ENCODE measurements at regions not wholly inside any gene's neighbourhood (a gene's known extent, or its start where the extent isn't known, plus 50 kb on each side); places are given as distances from the start of the nearest gene placed in this dataset.

DNA sequence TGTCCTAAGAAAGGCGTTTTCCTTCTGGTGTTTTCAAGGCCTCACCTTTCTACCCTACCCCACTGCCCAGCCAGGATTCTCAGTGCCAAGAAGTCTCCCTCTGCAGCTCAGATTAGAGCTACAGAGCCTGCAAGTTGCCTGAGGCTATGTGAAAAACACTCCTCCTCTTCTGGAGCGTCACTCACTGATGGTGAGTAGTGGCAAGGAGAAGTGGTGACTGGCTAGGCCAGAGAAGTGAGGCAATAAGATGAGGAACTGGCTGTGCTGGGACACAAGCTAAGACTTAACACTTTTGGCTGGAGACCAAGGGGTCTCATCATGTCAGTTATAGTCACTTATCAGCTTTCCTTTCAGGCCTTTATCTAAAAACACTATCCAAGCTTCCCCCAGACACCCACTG lies 86.7 kb upstream of the PRKAR2B start:
- no peak overlapping the region for H3K4me3 ChIP-seq (ENCODE audit: low read depth, low read length)
- TF ChIP-seq, protein P1, sequence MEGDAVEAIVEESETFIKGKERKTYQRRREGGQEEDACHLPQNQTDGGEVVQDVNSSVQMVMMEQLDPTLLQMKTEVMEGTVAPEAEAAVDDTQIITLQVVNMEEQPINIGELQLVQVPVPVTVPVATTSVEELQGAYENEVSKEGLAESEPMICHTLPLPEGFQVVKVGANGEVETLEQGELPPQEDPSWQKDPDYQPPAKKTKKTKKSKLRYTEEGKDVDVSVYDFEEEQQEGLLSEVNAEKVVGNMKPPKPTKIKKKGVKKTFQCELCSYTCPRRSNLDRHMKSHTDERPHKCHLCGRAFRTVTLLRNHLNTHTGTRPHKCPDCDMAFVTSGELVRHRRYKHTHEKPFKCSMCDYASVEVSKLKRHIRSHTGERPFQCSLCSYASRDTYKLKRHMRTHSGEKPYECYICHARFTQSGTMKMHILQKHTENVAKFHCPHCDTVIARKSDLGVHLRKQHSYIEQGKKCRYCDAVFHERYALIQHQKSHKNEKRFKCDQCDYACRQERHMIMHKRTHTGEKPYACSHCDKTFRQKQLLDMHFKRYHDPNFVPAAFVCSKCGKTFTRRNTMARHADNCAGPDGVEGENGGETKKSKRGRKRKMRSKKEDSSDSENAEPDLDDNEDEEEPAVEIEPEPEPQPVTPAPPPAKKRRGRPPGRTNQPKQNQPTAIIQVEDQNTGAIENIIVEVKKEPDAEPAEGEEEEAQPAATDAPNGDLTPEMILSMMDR (IDR thresholded peaks at IDR 0.05; ENCODE audit: low read depth, low read length, missing control alignments), result no peak
- DNase-seq (ENCODE audit: low read depth), result no peak

DNA sequence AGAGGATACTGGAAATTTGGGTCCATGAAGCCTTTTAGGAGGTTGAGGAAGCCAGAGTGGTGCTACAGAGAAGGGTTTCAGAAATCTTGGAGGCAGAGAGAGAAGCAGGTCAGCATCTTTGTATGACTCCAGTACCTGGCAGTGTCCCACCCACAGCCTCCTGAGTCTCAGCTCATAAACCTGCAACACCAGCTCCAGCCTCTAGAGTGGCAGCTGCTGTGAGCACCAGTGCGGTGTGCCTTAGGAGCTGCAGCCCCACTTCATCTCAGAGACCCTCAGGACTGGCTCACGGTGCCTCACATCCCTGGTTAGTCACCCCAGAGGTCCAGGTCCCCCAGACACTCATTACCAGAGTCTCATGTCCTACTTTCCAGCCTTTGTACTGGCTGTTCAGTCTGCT lies 84.8 kb upstream of the PRKAR2B start:
- TF ChIP-seq, protein P1 (IDR thresholded peaks at IDR 0.05; ENCODE audit: low read depth, low read length, missing control alignments), result peak; percentile 62
- H3K4me3 ChIP-seq (ENCODE audit: low read depth, low read length), result no peak overlapping the region
- no peak for DNase-seq (ENCODE audit: low read depth)

DNA sequence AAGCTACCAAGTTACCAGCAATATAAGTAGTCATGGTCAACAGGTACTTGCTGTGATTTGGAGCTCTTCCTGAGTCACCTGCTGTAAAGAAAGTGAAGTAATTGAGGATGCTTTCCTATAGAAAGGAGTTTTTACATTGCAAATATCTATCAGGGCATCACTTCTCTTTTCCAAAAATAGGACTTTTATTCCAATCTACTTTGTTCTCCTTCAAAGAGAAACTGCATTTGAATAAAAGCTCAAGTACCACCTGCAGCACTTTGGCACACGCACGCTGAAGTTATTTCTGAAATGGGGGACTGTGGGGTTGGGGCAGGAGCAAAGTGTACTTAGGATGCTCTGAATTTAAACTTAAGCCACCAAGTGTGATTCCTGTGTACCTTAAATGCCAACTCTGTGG lies 81.8 kb upstream of the PRKAR2B start:
- DNase-seq (ENCODE audit: low read depth), result no peak
- TF ChIP-seq, protein P1 (IDR thresholded peaks at IDR 0.05; ENCODE audit: low read depth, low read length, missing control alignments), result no peak
- H3K4me3 ChIP-seq (ENCODE audit: low read depth, low read length), result no peak overlapping the region

DNA sequence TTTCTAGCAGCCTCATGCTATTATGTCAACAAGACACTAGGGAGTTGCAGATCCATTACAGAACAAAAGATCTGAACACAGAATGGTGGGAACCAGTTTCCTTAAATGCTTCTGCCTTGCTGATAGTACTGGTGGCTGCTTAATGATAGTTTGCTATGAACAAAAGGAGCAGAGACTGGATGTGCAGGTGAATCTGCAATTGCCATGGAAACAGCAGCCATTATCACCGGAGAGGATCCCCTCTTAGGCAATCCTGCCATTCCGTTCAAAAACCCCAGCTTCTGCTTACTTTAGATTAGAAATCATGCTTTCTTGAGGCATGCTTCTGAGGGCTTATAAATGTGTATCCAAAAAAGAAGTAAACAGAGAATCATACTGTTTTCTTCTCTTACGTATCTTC lies 80.0 kb upstream of the PRKAR2B start:
- DNase-seq (ENCODE audit: low read depth), result no peak
- no peak overlapping the region for H3K4me3 ChIP-seq (ENCODE audit: low read depth, low read length)
- TF ChIP-seq, protein P1 (IDR thresholded peaks at IDR 0.05; ENCODE audit: low read depth, low read length, missing control alignments), result no peak

DNA sequence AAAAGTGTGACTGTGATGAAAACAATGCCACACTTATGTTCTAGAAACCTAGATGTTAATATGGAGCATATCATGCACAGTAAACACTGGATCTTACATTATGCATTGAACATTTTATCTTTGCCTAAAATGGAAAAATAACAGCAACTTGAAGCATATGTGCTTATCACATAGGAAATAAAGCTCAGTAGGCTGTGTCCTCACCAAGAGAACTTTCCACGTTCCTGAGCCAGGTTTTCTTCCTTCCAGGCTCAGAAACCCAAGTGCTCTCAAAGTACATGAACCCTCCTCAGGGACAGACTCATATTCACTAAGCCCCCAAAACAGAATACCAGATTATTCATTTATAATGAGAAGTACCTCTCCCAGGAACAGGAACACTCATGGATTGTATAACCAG lies 79.4 kb upstream of the PRKAR2B start:
- no peak for DNase-seq (ENCODE audit: low read depth)
- TF ChIP-seq, protein P1 (IDR thresholded peaks at IDR 0.05; ENCODE audit: low read depth, low read length, missing control alignments), result no peak

DNA sequence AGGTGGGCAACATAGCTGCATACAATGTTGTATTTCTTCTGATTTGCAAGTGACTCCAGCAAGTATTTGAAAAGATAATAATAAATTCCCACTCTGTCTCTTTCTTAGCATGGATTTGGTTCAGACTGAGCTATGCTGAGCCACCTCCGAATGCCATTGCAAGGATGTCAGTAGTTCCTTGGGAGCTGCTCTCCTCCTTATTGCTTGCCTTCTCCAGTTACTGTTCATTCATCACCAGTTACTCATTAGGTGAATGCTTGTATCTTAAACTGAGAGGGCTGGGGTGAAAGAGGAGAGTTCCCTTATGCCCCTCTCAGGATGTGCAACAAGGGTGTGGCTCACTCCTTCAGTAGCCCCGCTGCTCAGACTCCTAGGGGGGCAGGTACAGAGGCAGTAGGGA lies 78.4 kb upstream of the PRKAR2B start:
- H3K4me3 ChIP-seq (ENCODE audit: low read depth, low read length), result no peak overlapping the region
- no peak for DNase-seq (ENCODE audit: low read depth)
- TF ChIP-seq, protein P1 (IDR thresholded peaks at IDR 0.05; ENCODE audit: low read depth, low read length, missing control alignments), result no peak

More for the DNA sequence above, 79.4 kb upstream of the PRKAR2B start:
- H3K4me3 ChIP-seq (ENCODE audit: low read depth, low read length), result no peak overlapping the region

DNA sequence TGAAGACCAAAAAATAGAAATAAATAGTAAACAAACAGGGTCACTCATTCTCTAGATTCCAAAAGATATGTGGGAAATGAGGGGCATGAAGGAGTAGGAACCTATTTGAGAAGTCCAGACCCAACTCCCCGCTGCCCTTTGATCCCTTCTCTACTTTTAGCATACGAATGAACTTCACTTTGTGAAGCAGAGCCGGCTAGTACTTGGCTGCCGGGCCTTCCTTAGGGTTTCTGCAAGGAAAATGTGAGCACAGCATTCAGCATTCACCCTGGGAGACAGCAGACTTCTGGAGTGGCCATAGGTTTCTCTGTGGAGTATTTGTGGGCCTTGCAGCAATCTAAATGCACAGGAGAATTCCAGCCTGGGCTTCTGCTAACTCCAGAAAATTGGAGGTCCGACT lies 76.3 kb upstream of the PRKAR2B start:
- no peak for DNase-seq (ENCODE audit: low read depth)
- H3K4me3 ChIP-seq (ENCODE audit: low read depth, low read length), result no peak overlapping the region
- TF ChIP-seq, protein P1 (IDR thresholded peaks at IDR 0.05; ENCODE audit: low read depth, low read length, missing control alignments), result no peak
